Gastrocnemius medialis (tissue), 4 donors: ENCODE measurements at regions not wholly inside any gene's neighbourhood (a gene's known extent, or its start where the extent isn't known, plus 50 kb on each side); places are given as distances from the start of the nearest gene placed in this dataset.

Experiments used
- ATAC-seq, 2 donors: fragments of 150-250 bp; one replicate each; pipeline ENCODE4 v1.9.1; 2016
- DNase-seq, 2 donors: peaks; one replicate each; pipeline ENCODE4 v3.0.0-alpha.2; 2019
- H3K27ac ChIP-seq, 4 donors: fragments of 200-600 bp; sonication (generic); 1 replicate in 1 of 4; 2 replicates in 3 of 4; pipeline ENCODE4 v1.5.1; 2016 to 2018; ENCODE audit warnings: mild to moderate bottlenecking in 2 of 4, moderate library complexity in 1 of 4
- H3K27me3 ChIP-seq, 3 donors: fragments of 200-600 bp; sonication (generic) in 2 of 3; 1 replicate in 1 of 3; 2 replicates in 2 of 3; pipeline versions ENCODE4 v1.5.1 to v1.6.0; 2016 to 2019; ENCODE audit warnings: mild to moderate bottlenecking in 1 of 3, moderate library complexity in 1 of 3
- H3K36me3 ChIP-seq, 2 donors: fragments of 200-600 bp; sonication (generic) in 1 of 2; one replicate each; pipeline ENCODE4 v1.5.1; 2017 to 2018
- H3K4me1 ChIP-seq, 2 donors: fragments of 200-600 bp; sonication (generic) in 1 of 2; one replicate each; pipeline ENCODE4 v1.5.1; 2016 to 2017; ENCODE audit warnings: mild to moderate bottlenecking in 2 of 2
- H3K4me3 ChIP-seq, 4 donors: fragments of 200-600 bp; sonication (generic) in 3 of 4; 1 replicate in 1 of 4; 2 replicates in 3 of 4; pipeline ENCODE4 v1.5.1; 2016 to 2019; ENCODE audit warnings: mild to moderate bottlenecking in 2 of 4
- H3K9me3 ChIP-seq, 3 donors: fragments of 200-600 bp; sonication (generic) in 2 of 3; 1 replicate in 1 of 3; 2 replicates in 2 of 3; pipeline ENCODE4 v1.5.1; 2016 to 2019
- POLR2A ChIP-seq, 2 donors: fragments of 450-650 bp; IDR thresholded peaks; one replicate each; pipeline ENCODE4 v1.6.1; 2017; ENCODE audit warnings: antibody characterized with exemption in 2 of 2, mild to moderate bottlenecking in 2 of 2, moderate library complexity in 2 of 2
- in situ Hi-C, 4 donors: fragments of 200-750 bp; cut with MboI; loops; one replicate each; pipeline versions ENCODE4 v1.15.0 to v1.8.0; 2017; ENCODE audit warnings: low sequenced_read_pairs in 4 of 4
- intact Hi-C: fragments of 100-400 bp; cut with DNase I; formaldehyde crosslinking; loops from one replicate; pipeline ENCODE4 v1.15.1; 2023; ENCODE audit warnings: low total_unique reads
- TF ChIP-seq, protein P1 (sequence below), 5 experiments: fragments of 450-650 bp in 3 of 5; fragments of 200-600 bp in 2 of 5; sonication (generic) in 2 of 5; IDR thresholded peaks in 4 of 5; conservative IDR thresholded peaks in 1 of 5; 1 replicate in 4 of 5; 2 replicates in 1 of 5; pipeline ENCODE4 v1.5.1; 2016 to 2019; ENCODE audit warnings: antibody characterized with exemption in 5 of 5, mild to moderate bottlenecking in 3 of 5, moderate library complexity in 3 of 5

- H3K4me3 ChIP-seq = no peak overlapping the region
- no peaks in the 10 kb centered on the region for H3K36me3 ChIP-seq
- DNase-seq = no peak
- intact Hi-C loops = no loop called here
- in situ Hi-C loops = no loop called here
- TF ChIP-seq POLR2A (IDR thresholded peaks at IDR 0.05) = no peak
- TF ChIP-seq, protein P1, sequence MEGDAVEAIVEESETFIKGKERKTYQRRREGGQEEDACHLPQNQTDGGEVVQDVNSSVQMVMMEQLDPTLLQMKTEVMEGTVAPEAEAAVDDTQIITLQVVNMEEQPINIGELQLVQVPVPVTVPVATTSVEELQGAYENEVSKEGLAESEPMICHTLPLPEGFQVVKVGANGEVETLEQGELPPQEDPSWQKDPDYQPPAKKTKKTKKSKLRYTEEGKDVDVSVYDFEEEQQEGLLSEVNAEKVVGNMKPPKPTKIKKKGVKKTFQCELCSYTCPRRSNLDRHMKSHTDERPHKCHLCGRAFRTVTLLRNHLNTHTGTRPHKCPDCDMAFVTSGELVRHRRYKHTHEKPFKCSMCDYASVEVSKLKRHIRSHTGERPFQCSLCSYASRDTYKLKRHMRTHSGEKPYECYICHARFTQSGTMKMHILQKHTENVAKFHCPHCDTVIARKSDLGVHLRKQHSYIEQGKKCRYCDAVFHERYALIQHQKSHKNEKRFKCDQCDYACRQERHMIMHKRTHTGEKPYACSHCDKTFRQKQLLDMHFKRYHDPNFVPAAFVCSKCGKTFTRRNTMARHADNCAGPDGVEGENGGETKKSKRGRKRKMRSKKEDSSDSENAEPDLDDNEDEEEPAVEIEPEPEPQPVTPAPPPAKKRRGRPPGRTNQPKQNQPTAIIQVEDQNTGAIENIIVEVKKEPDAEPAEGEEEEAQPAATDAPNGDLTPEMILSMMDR (IDR thresholded peaks at IDR 0.05 in 4 of 5, conservative IDR thresholded peaks at IDR 0.05 in 1 of 5) = no peak
- no peaks in the 10 kb centered on the region for H3K9me3 ChIP-seq
- H3K27ac ChIP-seq = no peak overlapping the region
- H3K27me3 ChIP-seq = no peaks in the 10 kb centered on the region
- no peak for ATAC-seq
- no peaks in the 10 kb centered on the region for H3K4me1 ChIP-seq
These were observed 234.0 kb upstream of the SP4 start for GRCh38 chr7:21193895-21194294.

- no peak overlapping the region for H3K27ac ChIP-seq
- no peaks in the 10 kb centered on the region for H3K36me3 ChIP-seq
- in situ Hi-C loops (no loop called here), intact Hi-C loops (no loop called here)
- DNase-seq (no peak), ATAC-seq (no peak)
- H3K4me1 ChIP-seq = no peaks in the 10 kb centered on the region
- no peaks in the 10 kb centered on the region for H3K27me3 ChIP-seq
- H3K9me3 ChIP-seq = no peaks in the 10 kb centered on the region
- H3K4me3 ChIP-seq = no peak overlapping the region
- TF ChIP-seq, protein P1 (IDR thresholded peaks at IDR 0.05 in 4 of 5, conservative IDR thresholded peaks at IDR 0.05 in 1 of 5) = no peak
- TF ChIP-seq POLR2A (IDR thresholded peaks at IDR 0.05) = no peak
These were observed 232.9 kb upstream of the SP4 start for GRCh38 chr7:21194936-21195335.

- no peak for ATAC-seq
- H3K27ac ChIP-seq = no peak overlapping the region
- no peaks in the 10 kb centered on the region for H3K4me1 ChIP-seq
- TF ChIP-seq, protein P1 (IDR thresholded peaks at IDR 0.05 in 4 of 5, conservative IDR thresholded peaks at IDR 0.05 in 1 of 5) = no peak
- no peak for TF ChIP-seq POLR2A (IDR thresholded peaks at IDR 0.05)
- in situ Hi-C loops (no loop called here), intact Hi-C loops (no loop called here)
- no peaks in the 10 kb centered on the region for H3K27me3 ChIP-seq
- DNase-seq = no peak
- no peak overlapping the region for H3K4me3 ChIP-seq
- no peaks in the 10 kb centered on the region for H3K36me3 ChIP-seq
- H3K9me3 ChIP-seq = no peaks in the 10 kb centered on the region
These were observed 229.0 kb upstream of the SP4 start for GRCh38 chr7:21198921-21199320.

DNA sequence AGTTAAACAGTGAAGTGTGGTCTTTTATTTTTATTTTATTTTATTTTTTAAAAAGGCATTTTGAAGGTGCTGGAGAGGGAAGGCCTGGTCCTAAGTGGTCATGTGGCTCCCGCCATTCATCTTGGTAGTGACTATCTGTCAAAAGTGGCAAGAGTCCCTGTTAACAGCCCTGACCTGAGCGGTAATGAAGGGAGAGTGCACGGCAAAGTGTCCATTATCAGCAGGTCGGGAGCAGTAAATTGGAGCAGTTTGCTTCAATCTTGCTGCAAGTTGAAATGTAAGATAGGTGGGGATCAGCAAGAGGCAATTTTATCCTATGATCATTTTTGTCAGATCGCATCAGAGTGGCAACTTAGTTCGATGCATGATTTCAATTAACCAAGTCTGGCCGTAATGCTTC is 227.4 kb upstream of the SP4 start:
- no peaks in the 10 kb centered on the region for H3K27me3 ChIP-seq
- no peaks in the 10 kb centered on the region for H3K36me3 ChIP-seq
- DNase-seq = no peak
- in situ Hi-C loops = no loop called here
- no peaks in the 10 kb centered on the region for H3K4me1 ChIP-seq
- H3K27ac ChIP-seq = no peak overlapping the region
- no peak overlapping the region for H3K4me3 ChIP-seq
- intact Hi-C loops = no loop called here
- no peaks in the 10 kb centered on the region for H3K9me3 ChIP-seq
- TF ChIP-seq POLR2A (IDR thresholded peaks at IDR 0.05) = no peak
- TF ChIP-seq, protein P1 (IDR thresholded peaks at IDR 0.05 in 4 of 5, conservative IDR thresholded peaks at IDR 0.05 in 1 of 5) = no peak
- no peak for ATAC-seq

DNA sequence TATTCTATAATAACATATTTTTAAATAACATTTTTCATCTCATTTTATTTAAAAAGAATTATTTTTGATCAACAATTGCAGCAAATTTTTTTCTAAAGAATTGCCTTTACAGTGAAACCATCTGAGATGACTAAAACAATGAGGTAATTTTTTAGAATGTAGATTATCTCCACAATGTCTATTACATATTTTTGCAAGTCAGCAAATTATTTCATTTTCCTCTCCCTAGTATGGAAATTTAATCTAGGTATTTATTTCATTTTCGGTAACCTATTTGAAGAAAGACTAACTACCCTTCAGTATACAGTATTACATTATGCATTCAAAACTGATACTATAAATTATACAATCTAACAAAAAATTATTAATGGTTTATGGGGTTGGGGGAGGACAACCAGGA is 213.2 kb upstream of the SP4 start:
- no peak for ATAC-seq
- H3K27me3 ChIP-seq = no peaks in the 10 kb centered on the region
- H3K4me3 ChIP-seq = no peak overlapping the region
- no peak for DNase-seq
- TF ChIP-seq POLR2A (IDR thresholded peaks at IDR 0.05) = no peak
- TF ChIP-seq, protein P1 (IDR thresholded peaks at IDR 0.05 in 4 of 5, conservative IDR thresholded peaks at IDR 0.05 in 1 of 5) = no peak
- no peaks in the 10 kb centered on the region for H3K36me3 ChIP-seq
- no peaks in the 10 kb centered on the region for H3K9me3 ChIP-seq
- H3K4me1 ChIP-seq = no peaks in the 10 kb centered on the region
- intact Hi-C loops (no loop called here), in situ Hi-C loops (no loop called here)
- H3K27ac ChIP-seq = no peak overlapping the region
